GM19452 (cell line): ENCODE measurements at regions not wholly inside any gene's neighbourhood (a gene's known extent, or its start where the extent isn't known, plus 50 kb on each side); places are given as distances from the start of the nearest gene placed in this dataset.
"Not testable (repeated sequence)": the region's sequence is repeated elsewhere in the genome, so short reads cannot be mapped to it uniquely, and the experiment has no call there.

Experiments used
- ATAC-seq: cut with Tn5 transposase; IDR thresholded peaks from one replicate; pipeline ENCODE4 v1.9.1; 2021; ENCODE audit not compliant: unreplicated experiment

DNA sequence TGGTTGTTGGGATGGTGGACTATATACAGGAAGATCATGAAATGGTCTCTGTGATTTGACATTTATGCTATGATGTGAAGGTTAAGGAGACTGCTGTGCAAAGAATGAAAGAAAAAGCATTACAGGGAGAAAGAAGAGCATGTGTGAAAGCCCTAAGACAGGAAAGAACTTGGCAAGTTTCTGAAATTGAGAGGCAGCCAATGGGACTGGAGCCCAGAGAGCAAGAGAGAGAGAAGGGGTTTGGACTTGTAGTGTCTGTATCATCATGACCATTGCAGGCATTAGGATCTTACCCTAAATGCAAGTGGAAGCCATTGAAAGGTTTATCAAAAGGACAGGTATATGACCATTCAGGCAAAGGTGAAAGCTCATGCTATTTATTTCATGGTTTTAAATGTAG is 147.1 kb downstream of the NAA11 start:
- no peak for ATAC-seq

- no peak for ATAC-seq
Observed at GRCh38 chr4:79177388-79177787, 148.5 kb downstream of the NAA11 start.

DNA sequence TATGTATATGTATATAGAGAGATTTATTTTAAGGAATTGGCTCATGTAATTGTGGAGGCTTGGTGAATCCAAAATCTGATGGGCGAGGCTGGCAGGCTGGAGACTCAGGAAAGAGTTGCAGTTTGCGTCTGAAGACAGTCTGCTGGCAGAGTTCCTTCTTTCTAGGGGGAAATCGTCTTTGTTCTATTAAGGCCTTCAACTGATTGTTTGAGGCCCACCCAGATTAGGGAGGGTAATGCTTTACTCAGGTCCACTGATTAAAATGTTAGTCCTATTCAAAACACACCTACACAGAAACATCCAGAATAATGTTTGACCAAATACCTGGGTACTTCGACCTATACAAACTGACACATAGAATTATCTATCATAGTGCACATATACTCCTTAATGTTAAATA is 149.5 kb downstream of the NAA11 start:
- no peak for ATAC-seq

- ATAC-seq: no peak
Observed at GRCh38 chr4:79175716-79176115, 150.1 kb downstream of the NAA11 start.

DNA sequence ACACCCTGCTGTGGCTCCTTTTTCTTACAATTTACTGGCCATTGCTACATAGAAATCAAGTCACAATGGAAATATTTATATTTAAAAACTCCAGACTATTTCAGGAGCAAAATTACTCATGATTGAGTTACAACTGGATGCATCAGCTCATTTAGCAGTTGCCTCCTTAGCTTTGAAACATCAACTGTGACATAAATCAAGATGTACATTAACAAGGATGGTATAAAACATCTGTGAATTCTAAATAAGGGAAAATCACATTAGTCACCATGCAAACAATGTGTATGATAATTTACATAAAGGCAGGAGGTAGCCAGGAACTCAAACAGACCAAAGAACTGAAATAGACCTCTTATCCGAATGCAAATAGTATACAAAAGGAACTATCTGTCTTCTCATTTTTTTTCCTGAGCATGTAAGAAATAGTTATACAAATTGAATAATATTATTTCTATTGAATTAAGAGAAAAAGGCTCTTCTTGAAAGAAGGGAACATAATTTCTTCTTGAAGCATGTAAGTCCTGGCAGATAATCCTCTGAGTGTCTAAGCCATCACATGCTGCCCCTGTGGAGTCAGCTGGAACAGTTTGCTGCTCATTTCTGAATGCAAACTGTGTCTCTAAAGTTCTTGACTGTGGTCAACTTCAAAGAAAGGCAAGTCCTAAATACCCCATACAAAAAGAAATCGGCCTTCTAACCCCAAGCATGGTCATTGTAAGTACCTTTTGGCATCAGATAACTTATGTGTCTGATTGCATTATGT is 151.2 kb downstream of the NAA11 start:
- no peak for ATAC-seq

GRCh38 chr4:79173186-79173585 is 152.7 kb downstream of the NAA11 start:
- ATAC-seq: no peak

DNA sequence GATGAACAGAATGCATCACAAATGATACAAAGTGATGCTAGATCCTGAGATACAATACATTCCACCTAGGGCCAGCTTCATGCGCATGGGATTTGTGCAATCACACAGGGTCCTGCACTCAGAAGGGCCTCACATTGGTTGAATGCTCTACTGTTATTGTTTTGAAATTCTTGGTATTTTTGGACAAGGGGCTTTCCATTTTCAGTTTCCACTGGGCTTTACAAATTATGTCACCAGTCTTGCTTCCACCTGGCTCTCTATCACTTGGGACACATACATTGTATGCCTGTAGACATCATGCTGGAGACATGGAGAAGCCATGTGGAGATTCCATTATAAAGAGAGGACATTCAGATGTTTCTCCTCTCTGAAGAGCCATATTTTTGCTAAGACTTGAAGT is 155.8 kb downstream of the NAA11 start:
- ATAC-seq: no peak

DNA sequence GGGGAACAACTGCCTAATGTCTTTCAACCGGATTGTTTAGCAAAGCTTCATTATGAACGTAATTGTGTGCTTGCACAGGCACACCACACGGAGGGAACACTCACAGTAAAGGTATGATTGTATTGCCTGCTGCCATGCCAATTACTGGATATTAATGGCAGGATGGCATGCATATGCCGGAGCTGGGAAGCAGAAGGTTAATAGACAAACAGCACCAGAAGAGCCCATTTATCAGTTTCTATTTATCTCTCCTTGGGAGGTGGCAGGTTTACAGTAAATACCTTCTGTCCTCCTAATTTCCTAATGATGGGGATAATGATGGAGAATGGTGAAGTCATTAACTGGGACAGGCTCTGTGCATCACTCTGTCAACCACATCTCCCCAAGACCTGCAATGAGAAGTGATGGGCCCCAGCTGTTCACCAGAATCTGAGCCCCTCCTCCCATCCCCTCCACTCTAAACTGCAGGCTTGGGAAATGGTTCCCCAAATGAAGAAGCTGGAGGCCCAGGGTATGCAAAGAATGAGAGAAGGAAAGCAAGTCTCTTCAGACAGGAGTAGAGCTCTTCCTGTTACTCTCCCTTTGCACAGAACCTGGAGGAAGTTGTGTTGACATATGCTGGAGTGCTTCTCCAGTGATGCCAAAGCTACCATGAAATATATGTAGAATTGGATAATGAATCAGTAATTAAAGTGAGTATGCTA is 160.8 kb downstream of the NAA11 start:
- ATAC-seq: no peak

DNA sequence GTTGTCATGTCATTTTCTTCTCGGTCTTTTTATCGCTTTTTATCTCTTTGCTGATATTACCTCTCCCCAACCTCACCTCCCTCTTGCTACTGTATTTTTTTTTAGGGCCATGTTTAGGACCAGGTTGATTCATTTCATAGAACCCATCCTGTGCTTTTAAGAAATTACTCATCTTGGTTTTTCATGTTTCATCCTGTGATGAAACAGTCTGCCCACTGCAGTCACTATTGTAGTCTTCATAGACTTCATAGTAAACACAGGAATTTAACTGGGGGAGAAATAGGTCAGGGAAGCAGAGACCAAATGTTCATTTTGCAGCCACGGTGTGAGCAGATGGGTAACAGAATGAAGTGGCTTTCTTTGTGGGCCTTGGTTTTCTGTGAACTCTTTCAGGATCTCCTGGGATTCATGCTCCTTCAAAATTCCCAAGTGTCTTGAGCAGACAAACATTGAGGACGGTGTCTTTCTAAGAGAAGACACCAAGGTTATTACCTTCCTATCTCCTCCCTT is 161.8 kb downstream of the NAA11 start:
- ATAC-seq: no peak

GRCh38 chr4:79160962-79161361 is 164.9 kb downstream of the NAA11 start:
- no peak for ATAC-seq

DNA sequence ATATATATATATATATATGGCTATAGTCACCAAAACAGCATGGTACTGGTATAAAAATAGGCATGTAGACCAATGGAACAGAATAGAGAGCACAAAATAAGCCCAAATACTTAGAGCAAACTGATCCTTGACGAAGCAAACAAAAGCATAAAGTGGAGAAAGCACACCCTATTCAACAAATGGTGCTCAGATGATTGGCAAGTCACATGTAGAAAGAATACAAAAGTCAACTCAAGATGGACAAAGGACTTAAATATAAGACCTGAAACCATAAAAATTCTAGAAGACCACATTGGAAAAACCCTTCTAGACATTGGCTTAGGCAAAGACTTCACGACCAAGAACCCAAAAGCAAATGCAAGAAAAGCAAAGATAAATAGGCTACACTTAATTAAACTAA is 167.2 kb downstream of the NAA11 start:
- not testable (repeated sequence) for ATAC-seq

- ATAC-seq: no peak
Observed at GRCh38 chr4:79155336-79155735, 170.5 kb downstream of the NAA11 start.

DNA sequence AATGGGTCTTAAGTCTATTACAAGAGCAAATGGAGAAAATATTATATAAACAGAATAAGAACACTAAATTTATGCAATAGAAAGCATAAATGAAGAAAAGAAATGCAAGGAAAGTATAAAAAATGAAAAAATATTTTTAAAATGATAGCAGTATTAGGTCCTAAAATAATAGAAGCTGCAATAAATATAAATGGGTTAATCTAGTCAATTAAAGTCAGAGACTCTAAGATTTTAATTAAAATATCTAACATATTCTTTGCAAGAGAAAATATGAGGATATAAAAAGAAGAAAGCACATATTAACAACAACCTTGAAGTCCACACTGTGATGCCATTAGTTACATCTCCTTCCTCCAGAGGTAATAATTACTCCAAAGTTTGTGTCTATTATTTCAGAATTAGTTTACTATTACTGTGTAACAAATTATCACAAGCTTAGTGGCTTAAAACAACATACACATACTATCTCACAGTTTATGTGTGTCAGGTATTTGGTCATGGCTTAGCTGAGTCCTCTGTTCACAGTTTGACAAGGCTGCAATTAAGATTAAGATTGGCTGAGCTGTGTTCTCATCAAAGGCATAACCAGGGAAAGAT is 174.9 kb downstream of the NAA11 start:
- ATAC-seq: no peak

GRCh38 chr4:79148369-79148768 is 177.5 kb downstream of the NAA11 start:
- ATAC-seq: no peak

GRCh38 chr4:79147251-79147650 is 178.6 kb downstream of the NAA11 start:
- no peak for ATAC-seq

GRCh38 chr4:79141530-79141929 is 184.3 kb downstream of the NAA11 start:
- ATAC-seq: no peak

DNA sequence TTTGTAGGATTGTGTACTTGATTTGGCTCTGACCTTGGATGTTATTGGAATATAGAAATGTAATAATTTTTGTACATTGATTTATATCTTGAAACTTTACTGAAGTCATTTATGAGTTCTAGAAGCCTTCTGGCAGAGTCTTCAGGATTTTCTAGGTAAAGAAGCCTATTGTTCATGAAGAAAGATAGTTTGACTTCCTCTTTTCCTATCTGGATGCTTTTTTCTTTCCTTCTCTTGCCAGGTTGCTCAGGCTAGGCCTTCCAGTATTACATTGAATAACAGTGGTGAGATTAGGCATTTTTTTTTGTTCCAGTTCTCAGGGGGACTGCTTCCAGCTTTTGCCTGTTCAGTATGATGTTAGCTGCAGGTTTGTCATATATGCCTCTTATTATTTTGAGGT is 191.1 kb downstream of the NAA11 start:
- ATAC-seq: no peak

DNA sequence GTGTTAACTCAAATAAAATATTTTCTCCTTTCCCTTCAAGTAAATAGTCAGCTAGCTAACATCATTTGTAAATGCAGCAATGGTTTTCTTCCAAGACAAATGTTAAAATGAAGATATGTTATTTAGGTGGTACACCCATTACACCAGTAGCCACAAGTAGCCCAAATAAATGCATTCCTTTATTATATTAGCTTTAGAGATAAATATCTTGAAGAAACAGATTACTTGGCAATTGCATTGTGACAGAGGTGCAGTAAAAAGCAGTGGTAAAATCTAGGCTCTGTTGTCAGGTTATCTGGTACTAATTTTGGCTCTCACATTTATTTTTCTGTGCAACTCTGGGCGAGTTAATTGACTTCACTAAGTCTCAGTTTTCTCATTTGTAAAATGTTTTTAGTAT is 193.0 kb downstream of the NAA11 start:
- no peak for ATAC-seq

- no peak for ATAC-seq
Observed at GRCh38 chr4:79121875-79122358, 182.7 kb upstream of the PAQR3 start.

DNA sequence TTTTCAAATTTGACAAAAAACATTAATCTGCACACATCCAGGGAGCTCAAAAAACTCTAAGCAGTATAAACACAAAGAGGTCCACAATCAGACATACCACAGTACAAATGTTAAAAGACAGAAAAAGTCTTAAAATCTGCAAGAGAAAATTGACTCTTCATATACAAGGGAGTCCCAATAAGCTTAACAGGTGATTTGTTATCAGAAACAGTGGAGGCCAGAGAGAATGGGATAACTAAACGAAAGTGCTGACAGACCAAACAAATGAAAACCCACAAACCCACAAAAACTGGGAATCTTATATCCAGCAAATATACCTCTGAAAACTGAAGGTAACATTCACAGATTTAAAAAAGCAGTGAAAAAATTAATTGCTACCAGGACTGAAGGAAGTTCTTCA is 182.0 kb upstream of the PAQR3 start:
- ATAC-seq: no peak

DNA sequence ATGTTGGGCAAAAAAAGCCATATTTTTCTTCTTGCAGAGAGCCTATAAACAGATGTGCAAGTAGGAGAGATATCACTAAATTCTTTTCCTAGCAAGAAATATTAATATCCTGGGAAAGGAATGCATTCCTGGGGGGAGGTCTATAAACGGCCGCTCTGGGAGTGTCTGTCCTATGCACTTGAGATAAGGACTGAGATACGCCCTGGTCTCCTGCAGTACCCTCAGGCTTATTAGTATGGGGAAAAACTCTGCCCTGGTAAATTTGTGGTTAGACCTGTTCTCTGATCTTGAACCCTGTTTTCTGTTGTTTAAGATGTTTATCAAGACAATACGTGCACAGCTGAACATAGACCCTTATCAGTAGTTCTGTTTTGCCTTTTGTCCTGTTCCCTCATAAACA is 177.8 kb upstream of the PAQR3 start:
- not testable (repeated sequence) for ATAC-seq

- no peak for ATAC-seq
Observed at GRCh38 chr4:79107014-79107413, 167.8 kb upstream of the PAQR3 start.
